IMR-90 (cell line): ENCODE measurements at regions not wholly inside any gene's neighbourhood (a gene's known extent, or its start where the extent isn't known, plus 50 kb on each side); places are given as distances from the start of the nearest gene placed in this dataset.

ENCODE experiments used
- ATAC-seq: fragments of 200-7000 bp; cut with Tn5 transposase; 2 replicates; pipeline ENCODE4 v1.9.1; 2020; ENCODE audit warnings: low read depth, mild to moderate bottlenecking, moderate library complexity
- BruUV-seq: library from RNA; stranded (reverse); fragments of 400-500 nt; replicated peaks from 2 replicates; lab custom pipeline; 2021; lab: Mats Ljungman, UMichigan
- CTCF ChIA-PET: fragments of 300-600 bp; formaldehyde crosslinking; extraction: SDS; loops from one replicate; lab custom pipeline; 2021; ENCODE audit warnings: antibody characterized with exemption; lab: Yijun Ruan, JAX
- POLR2A ChIA-PET: fragments of 300-600 bp; sonication (Branson Sonifier 250); formaldehyde crosslinking; loops from one replicate; lab custom pipeline; 2022; ENCODE audit warnings: antibody characterized with exemption; ENCODE audit not compliant: unreplicated experiment; lab: Charles Lee
- DNase-seq: peaks from one replicate; pipeline ENCODE4 v3.0.0; 2013
- H2AFZ ChIP-seq: replicated peaks from 2 replicates; pipeline ENCODE3; 2013; ENCODE audit warnings: low read length, mild to moderate bottlenecking; ENCODE audit not compliant: poor library complexity
- H2AK5ac ChIP-seq: 2 replicates; pipeline ENCODE4 v1.6.1; 2013; ENCODE audit warnings: low read depth, low read length, inconsistent platforms
- H2AK9ac ChIP-seq: replicated peaks from 2 replicates; pipeline ENCODE3; 2013; ENCODE audit warnings: mild to moderate bottlenecking, low read depth, low read length, moderate library complexity; ENCODE audit not compliant: poor library complexity
- H2BK120ac ChIP-seq: 2 replicates; pipeline ENCODE4 v1.6.1; 2013; ENCODE audit warnings: low read depth, low read length, inconsistent platforms
- H2BK15ac ChIP-seq: 3 replicates; pipeline ENCODE4 v1.6.1; 2013; ENCODE audit warnings: low read depth, low read length, inconsistent platforms
- H2BK20ac ChIP-seq: 2 replicates; pipeline ENCODE4 v1.6.1; 2013; ENCODE audit warnings: low read depth, mild to moderate bottlenecking, inconsistent platforms, low read length, moderate library complexity
- H2BK5ac ChIP-seq: 2 replicates; pipeline ENCODE4 v1.6.1; 2013; ENCODE audit warnings: mild to moderate bottlenecking, low read depth, low read length, inconsistent platforms; ENCODE audit not compliant: poor library complexity, severe bottlenecking
- H3K14ac ChIP-seq: replicated peaks from 2 replicates; pipeline ENCODE4 v1.6.1; 2013; ENCODE audit warnings: low read depth, low read length, inconsistent platforms
- H3K18ac ChIP-seq: 2 replicates; pipeline ENCODE4 v1.6.1; 2013; ENCODE audit warnings: low read depth, low read length, control low read depth
- H3K23ac ChIP-seq: 2 replicates; pipeline ENCODE4 v1.6.1; 2013; ENCODE audit warnings: low read depth, low read length, inconsistent platforms
- H3K27ac ChIP-seq: 2 replicates; pipeline ENCODE4 v1.5.1; 2013; ENCODE audit warnings: mild to moderate bottlenecking, control low read depth, low read length; ENCODE audit not compliant: insufficient read depth
- H3K27me3 ChIP-seq: 2 replicates; pipeline ENCODE4 v1.6.1; 2013; ENCODE audit warnings: low read length; ENCODE audit not compliant: control insufficient read depth, insufficient read depth
- H3K36me3 ChIP-seq: 2 replicates; pipeline ENCODE4 v1.6.1; 2013; ENCODE audit warnings: low read length, mixed read lengths; ENCODE audit not compliant: control insufficient read depth, insufficient read depth
- H3K4ac ChIP-seq: 2 replicates; pipeline ENCODE4 v1.6.1; 2013; ENCODE audit warnings: low read depth, low read length, inconsistent platforms
- H3K4me1 ChIP-seq: 2 replicates; pipeline ENCODE4 v1.6.1; 2013; ENCODE audit warnings: low read length, mixed read lengths; ENCODE audit not compliant: control insufficient read depth, insufficient read depth
- H3K4me2 ChIP-seq: 2 replicates; pipeline ENCODE4 v1.6.1; 2013; ENCODE audit warnings: low read depth, mild to moderate bottlenecking, control low read depth, low read length, moderate library complexity
- H3K4me3 ChIP-seq: 2 replicates; pipeline ENCODE4 v1.5.1; 2013; ENCODE audit warnings: low read depth, mild to moderate bottlenecking, control low read depth, low read length, moderate library complexity; ENCODE audit not compliant: insufficient read depth
- H3K56ac ChIP-seq: 2 replicates; pipeline ENCODE4 v1.6.1; 2013; ENCODE audit warnings: low read length, inconsistent platforms; ENCODE audit not compliant: insufficient read depth; ENCODE audit errors: extremely low read depth
- H3K79me1 ChIP-seq, 2 experiments: 2 replicates each; pipeline ENCODE4 v1.6.1; 2013; ENCODE audit warnings: low read length in 2 of 2, inconsistent platforms in 1 of 2, low read depth in 1 of 2
- H3K9ac ChIP-seq: 2 replicates; pipeline ENCODE4 v1.6.1; 2013; ENCODE audit warnings: low read depth, low read length, control low read depth
- H3K9me1 ChIP-seq: 2 replicates; pipeline ENCODE4 v1.6.1; 2013; ENCODE audit warnings: low read length, inconsistent platforms; ENCODE audit not compliant: insufficient read depth
- H3K9me3 ChIP-seq: 2 replicates; pipeline ENCODE4 v1.6.1; 2013; ENCODE audit warnings: low read length; ENCODE audit not compliant: control insufficient read depth, insufficient read depth
- H4K20me1 ChIP-seq: 2 replicates; pipeline ENCODE4 v1.6.1; 2013; ENCODE audit warnings: low read length, inconsistent platforms; ENCODE audit not compliant: insufficient read depth
- H4K5ac ChIP-seq: 2 replicates; pipeline ENCODE4 v1.6.1; 2013; ENCODE audit warnings: mild to moderate bottlenecking, low read depth, low read length, control low read depth
- H4K8ac ChIP-seq, 2 experiments: 2 replicates each; pipeline ENCODE4 v1.6.1; 2013; ENCODE audit warnings: low read depth in 2 of 2, low read length in 2 of 2, control low read depth in 1 of 2, inconsistent platforms in 1 of 2
- H4K91ac ChIP-seq: 2 replicates; pipeline ENCODE4 v1.6.1; 2013; ENCODE audit warnings: low read depth, low read length, inconsistent platforms; ENCODE audit not compliant: insufficient read depth
- BHLHE40 ChIP-seq: fragments of 150-350 bp; IDR thresholded peaks from 2 replicates; pipeline ENCODE4 v1.6.1; 2016; ENCODE audit warnings: mild to moderate bottlenecking, low read depth, low read length
- CEBPB ChIP-seq: IDR thresholded peaks from 2 replicates; pipeline ENCODE4 v1.6.1; 2012; ENCODE audit warnings: low read depth, low read length, improper control_type of control experiment
- CHD1 ChIP-seq: IDR thresholded peaks from 2 replicates; pipeline ENCODE4 v1.6.1; 2012; ENCODE audit warnings: low read depth, low read length, improper control_type of control experiment
- ELK1 ChIP-seq: fragments of 150-350 bp; IDR thresholded peaks from 2 replicates; pipeline ENCODE4 v1.6.1; 2016; ENCODE audit warnings: low read depth, mild to moderate bottlenecking, low read length, moderate library complexity, borderline replicate concordance
- MAZ ChIP-seq: IDR thresholded peaks from 2 replicates; pipeline ENCODE4 v1.6.1; 2012; ENCODE audit warnings: low read depth, mild to moderate bottlenecking, low read length, improper control_type of control experiment, moderate library complexity, borderline replicate concordance
- POLR2A ChIP-seq: IDR thresholded peaks from 2 replicates; pipeline ENCODE4 v1.6.1; 2012; ENCODE audit warnings: mild to moderate bottlenecking, low read depth, low read length
- WGBS, 2 experiments: methylation state at CpG; one replicate each; pipeline versions ENCODE4 v1.1.5 to v1.1.7; 2013; ENCODE audit warnings: missing lambda C conversion rate in 2 of 2; ENCODE audit not compliant: insufficient read length in 1 of 2; ENCODE audit errors: extremely low coverage in 2 of 2; 5-methylcytosine and 5-hydroxymethylcytosine counted together
- dilution Hi-C: fragments of 300-500 bp; cut with HindIII; formaldehyde crosslinking; loops from one replicate; pipeline ENCODE4 v1.14.3; 2018; ENCODE audit warnings: low sequenced_read_pairs; ENCODE audit not compliant: unreplicated experiment
- in situ Hi-C: fragments of 300-500 bp; cut with MboI; formaldehyde crosslinking; loops from 3 replicates; pipeline ENCODE4 v1.14.3; 2019; ENCODE audit warnings: low sequenced_read_pairs, inconsistent platforms, mixed read lengths
- intact Hi-C: fragments of 100-400 bp; cut with micrococcal nuclease; formaldehyde crosslinking; loops from 2 replicates; pipeline ENCODE4 v1.10.0; 2022

- BruUV-seq: no TSS peak
- ATAC-seq: no peak
- DNase-seq: no peak
- Histone ChIP-seq H2BK20ac (no peak overlapping the region), H3K4me3 (no peak overlapping the region), H2BK120ac (no peak overlapping the region), H3K4me1 (no peaks in the 10 kb centered on the region), H3K36me3 (no peaks in the 10 kb centered on the region), H2AK9ac (no peak overlapping the region), H2BK15ac (no peak overlapping the region), H3K4ac (no peak overlapping the region), H2AFZ (no peak overlapping the region), H3K23ac (no peak overlapping the region), H3K14ac (no peak overlapping the region), H3K9me3 (no peaks in the 10 kb centered on the region), H3K56ac (no peak overlapping the region), H3K9me1 (no peaks in the 10 kb centered on the region), H4K20me1 (no peaks in the 10 kb centered on the region), H3K9ac (no peak overlapping the region), H4K8ac (no peak overlapping the region), H3K27ac (no peak overlapping the region), H4K5ac (no peak overlapping the region), H2BK5ac (no peak overlapping the region), H2AK5ac (no peak overlapping the region), H3K79me1 (no peaks in the 10 kb centered on the region), H3K27me3 (no peaks in the 10 kb centered on the region), H3K18ac (no peak overlapping the region), H4K91ac (no peak overlapping the region), H3K4me2 (no peak overlapping the region)
- TF ChIP-seq ELK1 (no peak), MAZ (no peak), BHLHE40 (no peak), CEBPB (peak; percentile 90), POLR2A (no peak), CHD1 (no peak)
- dilution Hi-C loops (no loop called here), in situ Hi-C loops (no loop called here), intact Hi-C loops (no loop called here)
- WGBS, 2 experiments: no CpG with 5 or more reads among the region's 4 CpGs
- ChIA-PET CTCF (no interaction called here), POLR2A (no interaction called here)
Measured at GRCh38 chr3:103341078-103341606, 906.3 kb downstream of the ZPLD1 start.
